Peyer's patch (tissue), 4 donors: ENCODE measurements at regions not wholly inside any gene's neighbourhood (a gene's known extent, or its start where the extent isn't known, plus 50 kb on each side); places are given as distances from the start of the nearest gene placed in this dataset.

Experiments used
- DNase-seq, 3 donors: peaks; one replicate each; pipeline ENCODE4 v3.0.0-alpha.2; 2017 to 2019
- H3K27ac ChIP-seq, 4 donors: fragments of 200-600 bp; sonication (generic); one replicate each; pipeline ENCODE4 v1.5.1; 2016 to 2019
- H3K27me3 ChIP-seq, 2 donors: fragments of 200-600 bp; sonication (generic); one replicate each; pipeline ENCODE4 v1.5.1; 2019
- H3K36me3 ChIP-seq, 3 donors: fragments of 200-600 bp; sonication (generic); one replicate each; pipeline ENCODE4 v1.5.1; 2016 to 2019
- H3K4me1 ChIP-seq, 4 donors: fragments of 200-600 bp; sonication (generic); one replicate each; pipeline ENCODE4 v1.5.1; 2016 to 2019
- H3K4me3 ChIP-seq, 4 donors: fragments of 200-600 bp; sonication (generic); 1 replicate in 3 of 4; 2 replicates in 1 of 4; pipeline ENCODE4 v1.5.1; 2016 to 2019; ENCODE audit warnings: mild to moderate bottlenecking in 1 of 4
- H3K9me3 ChIP-seq, 4 donors: fragments of 200-600 bp; sonication (generic); one replicate each; pipeline ENCODE4 v1.5.1; 2016 to 2019; ENCODE audit warnings: mild to moderate bottlenecking in 1 of 4
- POLR2A ChIP-seq, 2 donors: fragments of 450-650 bp; IDR thresholded peaks; one replicate each; pipeline ENCODE4 v1.5.1; 2017; ENCODE audit warnings: antibody characterized with exemption in 2 of 2, mild to moderate bottlenecking in 2 of 2, moderate library complexity in 2 of 2
- TF ChIP-seq, protein P1 (sequence below), 6 experiments: fragments of 450-650 bp in 4 of 6; fragments of 200-600 bp in 2 of 6; sonication (generic) in 1 of 6; IDR thresholded peaks; one replicate each; pipeline ENCODE4 v1.5.1; 2017 to 2019; ENCODE audit warnings: antibody characterized with exemption in 6 of 6, mild to moderate bottlenecking in 3 of 6, moderate library complexity in 1 of 6

DNA sequence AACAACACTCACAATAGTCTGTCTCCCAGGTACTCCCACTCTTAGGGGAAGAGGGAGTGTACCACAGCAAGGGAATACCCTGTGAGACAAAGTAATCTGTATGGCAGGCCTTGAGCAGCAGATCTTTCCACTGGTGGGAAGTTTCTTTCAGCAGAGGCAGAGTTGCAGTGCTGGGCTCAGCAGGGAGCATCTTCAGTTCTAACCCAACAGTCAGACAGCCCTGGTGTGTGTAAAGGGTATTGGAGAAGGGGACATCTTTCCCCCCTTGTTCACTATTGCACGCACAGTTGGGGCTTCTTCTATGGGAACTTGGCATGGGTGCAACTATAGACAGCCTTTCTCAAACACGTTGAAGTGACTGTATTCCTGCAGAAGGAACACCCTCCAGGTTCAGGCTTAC lies 159.4 kb upstream of the DPT start:
- DNase-seq = no peak
- H3K9me3 ChIP-seq = no peaks in the 10 kb centered on the region
- H3K4me3 ChIP-seq = no peak overlapping the region
- H3K27ac ChIP-seq = no peak overlapping the region
- no peaks in the 10 kb centered on the region for H3K4me1 ChIP-seq
- H3K36me3 ChIP-seq = no peaks in the 10 kb centered on the region
- H3K27me3 ChIP-seq = no peaks in the 10 kb centered on the region
- TF ChIP-seq, protein P1, sequence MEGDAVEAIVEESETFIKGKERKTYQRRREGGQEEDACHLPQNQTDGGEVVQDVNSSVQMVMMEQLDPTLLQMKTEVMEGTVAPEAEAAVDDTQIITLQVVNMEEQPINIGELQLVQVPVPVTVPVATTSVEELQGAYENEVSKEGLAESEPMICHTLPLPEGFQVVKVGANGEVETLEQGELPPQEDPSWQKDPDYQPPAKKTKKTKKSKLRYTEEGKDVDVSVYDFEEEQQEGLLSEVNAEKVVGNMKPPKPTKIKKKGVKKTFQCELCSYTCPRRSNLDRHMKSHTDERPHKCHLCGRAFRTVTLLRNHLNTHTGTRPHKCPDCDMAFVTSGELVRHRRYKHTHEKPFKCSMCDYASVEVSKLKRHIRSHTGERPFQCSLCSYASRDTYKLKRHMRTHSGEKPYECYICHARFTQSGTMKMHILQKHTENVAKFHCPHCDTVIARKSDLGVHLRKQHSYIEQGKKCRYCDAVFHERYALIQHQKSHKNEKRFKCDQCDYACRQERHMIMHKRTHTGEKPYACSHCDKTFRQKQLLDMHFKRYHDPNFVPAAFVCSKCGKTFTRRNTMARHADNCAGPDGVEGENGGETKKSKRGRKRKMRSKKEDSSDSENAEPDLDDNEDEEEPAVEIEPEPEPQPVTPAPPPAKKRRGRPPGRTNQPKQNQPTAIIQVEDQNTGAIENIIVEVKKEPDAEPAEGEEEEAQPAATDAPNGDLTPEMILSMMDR (IDR thresholded peaks at IDR 0.05) = no peak
- no peak for TF ChIP-seq POLR2A (IDR thresholded peaks at IDR 0.05)

DNA sequence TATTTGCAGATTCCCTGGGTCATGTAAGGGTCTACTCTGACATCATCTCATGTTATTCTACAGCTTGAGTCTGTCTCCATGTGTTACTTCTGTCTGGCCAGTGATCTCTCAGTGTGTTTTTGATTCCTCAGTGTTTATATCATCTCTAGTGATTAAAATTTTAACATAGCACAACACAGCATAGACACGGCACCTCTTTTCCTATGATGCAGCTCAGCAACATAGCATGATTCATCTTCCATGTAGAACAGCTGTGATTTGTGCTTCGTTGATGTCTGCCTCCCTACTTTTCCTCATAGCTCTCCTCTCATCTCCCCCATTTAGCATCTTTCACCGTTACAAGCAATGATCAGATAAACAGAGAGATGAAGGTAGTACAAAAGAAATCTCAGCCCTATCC lies 163.9 kb upstream of the DPT start:
- H3K36me3 ChIP-seq = no peaks in the 10 kb centered on the region
- H3K4me3 ChIP-seq = no peak overlapping the region
- no peaks in the 10 kb centered on the region for H3K9me3 ChIP-seq
- H3K27me3 ChIP-seq = no peaks in the 10 kb centered on the region
- no peaks in the 10 kb centered on the region for H3K4me1 ChIP-seq
- peak overlapping the region in 2 of 4 donors; percentile 1 to 39 for H3K27ac ChIP-seq
- no peak for DNase-seq
- no peak for TF ChIP-seq POLR2A (IDR thresholded peaks at IDR 0.05)
- TF ChIP-seq, protein P1 (IDR thresholded peaks at IDR 0.05) = no peak

DNA sequence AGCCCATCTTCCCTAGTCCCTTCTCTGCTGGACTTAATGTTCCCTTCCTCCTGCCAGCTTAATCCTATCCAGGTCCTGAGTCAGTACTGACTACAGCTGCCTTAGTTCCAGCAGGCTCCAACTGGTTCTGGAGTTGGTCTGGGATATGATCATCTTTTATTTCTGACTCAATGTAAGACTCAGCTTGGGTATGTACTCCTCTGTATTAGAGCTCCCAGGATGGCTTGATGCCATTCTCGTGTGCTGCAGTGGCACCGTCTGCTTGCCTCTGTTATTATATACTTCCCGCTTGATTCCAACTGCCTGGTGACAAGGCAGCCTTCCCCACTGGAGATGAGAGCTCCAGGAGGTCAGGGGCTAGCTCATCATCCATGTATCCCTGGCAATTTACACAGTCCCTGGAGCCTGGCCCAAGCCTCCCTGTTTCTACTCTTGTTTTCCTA lies 164.4 kb upstream of the DPT start:
- H3K9me3 ChIP-seq = no peaks in the 10 kb centered on the region
- TF ChIP-seq, protein P1 (IDR thresholded peaks at IDR 0.05) = no peak
- TF ChIP-seq POLR2A (IDR thresholded peaks at IDR 0.05) = no peak
- peak overlapping the region in 2 of 4 donors; percentile 1 to 39 for H3K27ac ChIP-seq
- H3K4me3 ChIP-seq = no peak overlapping the region
- no peaks in the 10 kb centered on the region for H3K4me1 ChIP-seq
- H3K36me3 ChIP-seq = no peaks in the 10 kb centered on the region
- no peak for DNase-seq
- H3K27me3 ChIP-seq = no peaks in the 10 kb centered on the region

DNA sequence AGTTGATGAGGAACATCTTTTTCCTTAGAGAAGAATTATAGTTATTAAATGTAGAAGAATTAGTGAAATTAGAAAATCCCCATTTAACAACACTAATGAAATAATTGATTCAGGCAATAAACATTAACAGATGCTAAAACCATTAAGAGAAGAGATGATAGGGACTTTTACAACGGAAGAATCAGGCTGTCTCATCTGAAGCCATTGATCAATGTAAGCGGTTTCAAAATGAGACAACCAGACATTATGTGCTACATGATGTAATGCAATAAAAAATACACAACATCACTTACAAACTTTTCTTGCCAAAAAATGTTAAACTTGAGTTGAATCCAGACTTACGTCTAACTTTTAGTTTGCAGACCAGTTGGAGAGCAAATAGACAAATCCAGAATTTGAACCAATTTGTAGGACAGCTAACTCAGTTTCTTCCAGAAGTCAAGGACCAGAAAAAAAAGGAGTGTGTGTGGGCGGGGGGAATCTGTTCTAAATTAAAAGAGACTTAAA lies 165.4 kb upstream of the DPT start:
- H3K9me3 ChIP-seq = no peaks in the 10 kb centered on the region
- DNase-seq = no peak
- H3K36me3 ChIP-seq = no peaks in the 10 kb centered on the region
- no peak overlapping the region for H3K27ac ChIP-seq
- no peaks in the 10 kb centered on the region for H3K27me3 ChIP-seq
- no peak overlapping the region for H3K4me3 ChIP-seq
- TF ChIP-seq, protein P1 (IDR thresholded peaks at IDR 0.05) = no peak
- TF ChIP-seq POLR2A (IDR thresholded peaks at IDR 0.05) = no peak
- no peaks in the 10 kb centered on the region for H3K4me1 ChIP-seq

DNA sequence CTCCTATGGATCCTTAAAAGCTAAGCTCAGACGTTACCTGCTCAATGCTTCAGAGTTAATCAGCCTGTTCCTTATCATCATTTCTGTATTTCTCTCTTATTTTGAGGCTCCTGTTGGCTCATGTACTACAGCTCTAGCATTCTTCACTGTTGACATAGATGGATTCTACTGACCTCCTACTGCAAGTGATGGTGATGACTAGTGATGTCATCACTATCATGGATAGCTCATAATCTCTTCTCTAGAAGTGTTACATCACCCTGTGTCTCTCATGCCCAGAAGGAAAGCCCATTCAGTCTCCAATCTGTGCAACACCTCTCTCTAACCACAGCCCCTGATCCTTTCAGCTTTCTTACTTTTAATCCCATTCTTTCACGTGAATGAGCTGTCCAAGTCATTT lies 168.2 kb upstream of the DPT start:
- H3K36me3 ChIP-seq = no peaks in the 10 kb centered on the region
- no peak for DNase-seq
- no peaks in the 10 kb centered on the region for H3K4me1 ChIP-seq
- no peak for TF ChIP-seq POLR2A (IDR thresholded peaks at IDR 0.05)
- TF ChIP-seq, protein P1 (IDR thresholded peaks at IDR 0.05) = no peak
- no peaks in the 10 kb centered on the region for H3K9me3 ChIP-seq
- no peak overlapping the region for H3K27ac ChIP-seq
- H3K4me3 ChIP-seq = no peak overlapping the region
- H3K27me3 ChIP-seq = no peaks in the 10 kb centered on the region
